SK-N-SH (cell line): ENCODE measurements at regions not wholly inside any gene's neighbourhood (a gene's known extent, or its start where the extent isn't known, plus 50 kb on each side); places are given as distances from the start of the nearest gene placed in this dataset.

Experiments used
- CTCF ChIA-PET: fragments of 300-600, 350-600 bp; formaldehyde crosslinking; extraction: SDS; loops from one replicate; lab custom pipeline; 2021; lab: Yijun Ruan, JAX
- POLR2A ChIA-PET: fragments of 350-600 bp; sonication (Branson Sonifier 250); formaldehyde crosslinking; extraction: SDS; loops from one replicate; lab custom pipeline; 2020; ENCODE audit warnings: antibody characterized with exemption, inconsistent platforms; lab: Yijun Ruan, JAX
- DNase-seq: peaks from one replicate; pipeline ENCODE4 v3.0.0; 2012
- H2AFZ ChIP-seq: fragments of 200-600 bp; sonication (generic); 2 replicates; pipeline ENCODE4 v1.8.1; 2016; ENCODE audit warnings: antibody characterized with exemption, mild to moderate bottlenecking, low read depth
- H3F3A ChIP-seq: fragments of 200-600 bp; sonication (generic); replicated peaks from 2 replicates; pipeline ENCODE3; 2016; ENCODE audit warnings: antibody characterized with exemption, mild to moderate bottlenecking; ENCODE audit not compliant: insufficient read depth
- H3K27ac ChIP-seq, 2 experiments: fragments of 200-500 bp in 1 of 2; fragments of 200-600 bp in 1 of 2; sonication (Bioruptor generic) in 1 of 2; sonication (generic), shearing (Covaris generic) in 1 of 2; 2 replicates each; pipeline versions ENCODE4 v1.5.1 to v1.6.1; 2014 to 2016; ENCODE audit warnings: low read depth in 2 of 2, inconsistent platforms in 1 of 2, low read length in 1 of 2, mild to moderate bottlenecking in 1 of 2, mixed read lengths in 1 of 2
- H3K27me3 ChIP-seq: fragments of 200-600 bp; sonication (generic), shearing (Covaris generic); 2 replicates; pipeline ENCODE4 v1.6.1; 2016; ENCODE audit warnings: mixed run types; ENCODE audit not compliant: insufficient read depth
- H3K36me3 ChIP-seq, 2 experiments: fragments of 200-500 bp in 1 of 2; fragments of 200-600 bp in 1 of 2; sonication (Bioruptor generic) in 1 of 2; sonication (generic) in 1 of 2; replicated peaks in 1 of 2; 2 replicates each; pipeline versions ENCODE3 to v1.5.1; 2014 to 2016; ENCODE audit warnings: low read length in 1 of 2, mild to moderate bottlenecking in 1 of 2; ENCODE audit not compliant: insufficient read depth in 2 of 2, control insufficient read depth in 1 of 2
- H3K4me1 ChIP-seq, 2 experiments: fragments of 200-500 bp in 1 of 2; fragments of 200-600 bp in 1 of 2; sonication (Bioruptor generic) in 1 of 2; sonication (generic), shearing (Covaris generic) in 1 of 2; 2 replicates each; pipeline versions ENCODE4 v1.5.1 to v1.6.1; 2014 to 2016; ENCODE audit warnings: low read depth in 1 of 2, low read length in 1 of 2, mixed run types in 1 of 2; ENCODE audit not compliant: insufficient read depth in 2 of 2, control insufficient read depth in 1 of 2
- H3K4me2 ChIP-seq: fragments of 200-600 bp; sonication (generic), shearing (Covaris generic); 2 replicates; pipeline ENCODE4 v1.6.1; 2017; ENCODE audit warnings: mixed run types
- H3K4me3 ChIP-seq, 2 experiments: fragments of 200-500 bp in 1 of 2; fragments of 200-600 bp in 1 of 2; sonication (Bioruptor generic) in 1 of 2; sonication (generic), shearing (Covaris generic) in 1 of 2; 2 replicates each; pipeline versions ENCODE4 v1.5.1 to v1.8.1; 2014 to 2016; ENCODE audit warnings: low read depth in 2 of 2, inconsistent platforms in 1 of 2, low read length in 1 of 2, mild to moderate bottlenecking in 1 of 2, mixed read lengths in 1 of 2, moderate library complexity in 1 of 2
- H3K79me2 ChIP-seq: fragments of 200-600 bp; sonication (generic); 2 replicates; pipeline ENCODE4 v1.8.1; 2017; ENCODE audit warnings: mild to moderate bottlenecking; ENCODE audit not compliant: insufficient read depth
- H3K9ac ChIP-seq: fragments of 200-600 bp; sonication (generic); 2 replicates; pipeline ENCODE4 v1.6.1; 2017; ENCODE audit warnings: mixed run types
- H3K9me2 ChIP-seq: fragments of 200-600 bp; sonication (generic); 2 replicates; pipeline ENCODE4 v1.6.1; 2017; ENCODE audit warnings: mixed run types
- H3K9me3 ChIP-seq: fragments of 200-600 bp; sonication (generic); 2 replicates; pipeline ENCODE4 v1.6.1; 2017; ENCODE audit warnings: mixed run types, mild to moderate bottlenecking, moderate library complexity
- H4K20me1 ChIP-seq: fragments of 200-600 bp; sonication (generic); 2 replicates; pipeline ENCODE4 v1.6.1; 2017; ENCODE audit warnings: mild to moderate bottlenecking, mixed run types; ENCODE audit not compliant: insufficient read depth
- ELF1 ChIP-seq: IDR thresholded peaks from 2 replicates; pipeline ENCODE4 v1.4.0; 2012
- EP300 ChIP-seq, 2 experiments: IDR thresholded peaks; 2 replicates each; pipeline versions ENCODE4 v1.4.0 to v1.6.1; 2012; ENCODE audit warnings: borderline replicate concordance in 1 of 2, low read depth in 1 of 2, low read length in 1 of 2
- EZH2phosphoT487 ChIP-seq: fragments of 200-600 bp; sonication (generic); IDR thresholded peaks from 2 replicates; pipeline ENCODE4 v1.6.1; 2017; ENCODE audit warnings: low read depth, mixed run types, mild to moderate bottlenecking, antibody characterized with exemption, moderate library complexity, borderline replicate concordance
- FOXM1 ChIP-seq: IDR thresholded peaks from 2 replicates; pipeline ENCODE4 v1.4.0; 2012; ENCODE audit warnings: low read depth, mild to moderate bottlenecking
- GATA2 ChIP-seq: sonication (generic); formaldehyde crosslinking; IDR thresholded peaks from 2 replicates; pipeline ENCODE4 v1.5.0; 2020; ENCODE audit warnings: mild to moderate bottlenecking, missing genetic modification reagents
- JUND ChIP-seq: IDR thresholded peaks from 2 replicates; pipeline ENCODE4 v1.4.0; 2012
- MEF2A ChIP-seq: IDR thresholded peaks from 2 replicates; pipeline ENCODE4 v1.4.0; 2012; ENCODE audit warnings: low read depth, borderline replicate concordance
- NRF1 ChIP-seq: IDR thresholded peaks from 2 replicates; pipeline ENCODE4 v1.6.1; 2012; ENCODE audit warnings: low read depth, mild to moderate bottlenecking, low read length
- POLR2AphosphoS5 ChIP-seq: IDR thresholded peaks from 2 replicates; pipeline ENCODE4 v1.6.1; 2012; ENCODE audit warnings: low read depth, low read length
- RAD21 ChIP-seq: IDR thresholded peaks from 2 replicates; pipeline ENCODE4 v1.6.1; 2012; ENCODE audit warnings: mild to moderate bottlenecking, low read length
- RCOR1 ChIP-seq: fragments of 150-350 bp; IDR thresholded peaks from 2 replicates; pipeline ENCODE4 v1.6.1; 2017; ENCODE audit warnings: antibody characterized with exemption, low read length
- SIN3A ChIP-seq: IDR thresholded peaks from 2 replicates; pipeline ENCODE4 v1.6.1; 2012; ENCODE audit warnings: low read depth, mild to moderate bottlenecking, low read length, moderate library complexity, borderline replicate concordance
- SMC3 ChIP-seq: IDR thresholded peaks from 2 replicates; pipeline ENCODE4 v1.6.1; 2012; ENCODE audit warnings: low read depth, low read length, improper control_type of control experiment
- TAF1 ChIP-seq: IDR thresholded peaks from 2 replicates; pipeline ENCODE4 v1.6.1; 2012; ENCODE audit warnings: low read depth, mild to moderate bottlenecking, low read length, moderate library complexity, borderline replicate concordance
- TCF12 ChIP-seq: IDR thresholded peaks from 2 replicates; pipeline ENCODE4 v1.4.0; 2012
- TEAD4 ChIP-seq: IDR thresholded peaks from 2 replicates; pipeline ENCODE4 v1.4.0; 2012; ENCODE audit warnings: mild to moderate bottlenecking, borderline replicate concordance; ENCODE audit not compliant: insufficient read depth
- WGBS: methylation state at CpG from one replicate; pipeline ENCODE4 v1.1.6; 2017; ENCODE audit warnings: low lambda C conversion rate; 5-methylcytosine and 5-hydroxymethylcytosine counted together
- TF ChIP-seq, protein P1 (sequence below): IDR thresholded peaks from 2 replicates; pipeline ENCODE4 v1.4.0; 2012; ENCODE audit warnings: low read depth
- TF ChIP-seq, protein P2 (sequence below): fragments of 200-600 bp; sonication (generic); IDR thresholded peaks from 2 replicates; pipeline ENCODE4 v1.6.1; 2017; ENCODE audit warnings: antibody characterized with exemption, mild to moderate bottlenecking, moderate library complexity
- TF ChIP-seq, protein P3 (sequence below): fragments of 150-350 bp; IDR thresholded peaks from 2 replicates; pipeline ENCODE4 v1.6.1; 2017; ENCODE audit warnings: antibody characterized with exemption, low read length, low read depth, borderline replicate concordance
- TF ChIP-seq, protein P4 (sequence below): fragments of 150-350 bp; IDR thresholded peaks from 2 replicates; pipeline ENCODE4 v1.6.1; 2016; ENCODE audit warnings: mild to moderate bottlenecking, low read depth, low read length
- TF ChIP-seq, protein P5 (sequence below): IDR thresholded peaks from 2 replicates; pipeline ENCODE4 v1.4.0; 2012; ENCODE audit warnings: low read depth, borderline replicate concordance

DNA sequence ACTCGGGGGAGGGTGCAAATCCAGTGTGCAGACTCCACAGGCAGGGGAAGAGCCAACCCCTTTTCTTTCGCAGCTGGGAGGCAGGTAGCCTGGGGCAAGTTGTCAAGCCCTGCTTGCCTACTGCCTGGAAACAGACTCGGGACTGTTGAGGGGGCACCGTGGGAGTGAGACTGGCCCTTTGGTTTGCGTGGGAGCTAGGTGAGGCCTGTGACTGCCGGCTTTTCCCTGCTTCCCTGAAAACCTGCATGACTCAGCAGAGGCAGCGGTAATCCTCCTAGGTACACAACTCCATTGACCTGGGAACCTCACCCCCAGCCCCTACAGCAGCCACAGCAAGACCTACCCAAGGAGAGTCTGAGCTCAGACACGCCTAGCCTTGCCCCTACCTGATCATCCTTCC lies 509.5 kb downstream of the DTWD2 start:
- H3F3A ChIP-seq: no peaks in the 10 kb centered on the region
- no peak overlapping the region for H3K9ac ChIP-seq
- no peak overlapping the region for H2AFZ ChIP-seq
- no peaks in the 10 kb centered on the region for H3K79me2 ChIP-seq
- H3K4me3 ChIP-seq: no peak overlapping the region
- no peaks in the 10 kb centered on the region for H3K9me2 ChIP-seq
- no peaks in the 10 kb centered on the region for H3K4me1 ChIP-seq
- 9% methylated on average over 5 of the region's 8 CpGs for WGBS
- no peaks in the 10 kb centered on the region for H3K9me3 ChIP-seq
- TF ChIP-seq EP300 (IDR thresholded peaks at IDR 0.05; ENCODE audit: borderline replicate concordance in 1 of 2, low read depth in 1 of 2, low read length in 1 of 2): no peak
- no peak for TF ChIP-seq POLR2AphosphoS5
- no peak for TF ChIP-seq NRF1
- TF ChIP-seq JUND: no peak
- no peak for TF ChIP-seq TEAD4
- TF ChIP-seq FOXM1: no peak
- no peak for TF ChIP-seq MEF2A
- no peak for TF ChIP-seq SMC3
- TF ChIP-seq, protein P1, sequence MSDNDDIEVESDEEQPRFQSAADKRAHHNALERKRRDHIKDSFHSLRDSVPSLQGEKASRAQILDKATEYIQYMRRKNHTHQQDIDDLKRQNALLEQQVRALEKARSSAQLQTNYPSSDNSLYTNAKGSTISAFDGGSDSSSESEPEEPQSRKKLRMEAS: no peak
- TF ChIP-seq RAD21: no peak
- TF ChIP-seq ELF1: no peak
- TF ChIP-seq, protein P2, sequence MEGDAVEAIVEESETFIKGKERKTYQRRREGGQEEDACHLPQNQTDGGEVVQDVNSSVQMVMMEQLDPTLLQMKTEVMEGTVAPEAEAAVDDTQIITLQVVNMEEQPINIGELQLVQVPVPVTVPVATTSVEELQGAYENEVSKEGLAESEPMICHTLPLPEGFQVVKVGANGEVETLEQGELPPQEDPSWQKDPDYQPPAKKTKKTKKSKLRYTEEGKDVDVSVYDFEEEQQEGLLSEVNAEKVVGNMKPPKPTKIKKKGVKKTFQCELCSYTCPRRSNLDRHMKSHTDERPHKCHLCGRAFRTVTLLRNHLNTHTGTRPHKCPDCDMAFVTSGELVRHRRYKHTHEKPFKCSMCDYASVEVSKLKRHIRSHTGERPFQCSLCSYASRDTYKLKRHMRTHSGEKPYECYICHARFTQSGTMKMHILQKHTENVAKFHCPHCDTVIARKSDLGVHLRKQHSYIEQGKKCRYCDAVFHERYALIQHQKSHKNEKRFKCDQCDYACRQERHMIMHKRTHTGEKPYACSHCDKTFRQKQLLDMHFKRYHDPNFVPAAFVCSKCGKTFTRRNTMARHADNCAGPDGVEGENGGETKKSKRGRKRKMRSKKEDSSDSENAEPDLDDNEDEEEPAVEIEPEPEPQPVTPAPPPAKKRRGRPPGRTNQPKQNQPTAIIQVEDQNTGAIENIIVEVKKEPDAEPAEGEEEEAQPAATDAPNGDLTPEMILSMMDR: no peak
- TF ChIP-seq TAF1: no peak
- TF ChIP-seq TCF12: no peak
- TF ChIP-seq RCOR1: no peak
- TF ChIP-seq, protein P3, sequence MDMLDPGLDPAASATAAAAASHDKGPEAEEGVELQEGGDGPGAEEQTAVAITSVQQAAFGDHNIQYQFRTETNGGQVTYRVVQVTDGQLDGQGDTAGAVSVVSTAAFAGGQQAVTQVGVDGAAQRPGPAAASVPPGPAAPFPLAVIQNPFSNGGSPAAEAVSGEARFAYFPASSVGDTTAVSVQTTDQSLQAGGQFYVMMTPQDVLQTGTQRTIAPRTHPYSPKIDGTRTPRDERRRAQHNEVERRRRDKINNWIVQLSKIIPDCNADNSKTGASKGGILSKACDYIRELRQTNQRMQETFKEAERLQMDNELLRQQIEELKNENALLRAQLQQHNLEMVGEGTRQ: no peak
- CTCF ChIA-PET: no interaction called here
- H3K27me3 ChIP-seq: no peaks in the 10 kb centered on the region
- H3K4me2 ChIP-seq: no peak overlapping the region
- DNase-seq: no peak
- no peaks in the 10 kb centered on the region for H4K20me1 ChIP-seq
- no peak overlapping the region for H3K27ac ChIP-seq
- H3K36me3 ChIP-seq: no peaks in the 10 kb centered on the region
- POLR2A ChIA-PET: no interaction called here

DNA sequence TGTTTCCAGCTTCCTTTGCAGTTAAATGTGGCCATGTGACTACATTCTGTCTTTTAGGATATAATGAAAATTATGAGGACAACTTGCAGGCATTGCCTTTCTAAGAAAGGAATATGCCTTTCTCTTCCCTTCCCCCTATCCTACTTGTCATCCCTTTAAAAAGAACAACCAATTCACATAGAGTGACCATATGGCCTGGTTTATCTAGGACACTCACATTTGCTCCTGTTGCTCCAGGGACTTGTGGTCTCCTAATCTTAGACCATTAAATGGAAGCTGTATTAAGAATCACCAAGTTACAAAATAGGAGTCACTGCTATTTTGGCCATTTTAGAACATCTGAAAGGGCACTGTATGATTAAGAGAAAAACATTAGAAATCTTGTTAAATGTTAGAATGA lies 520.3 kb downstream of the DTWD2 start:
- Histone ChIP-seq H3K27me3 (no peaks in the 10 kb centered on the region), H3K9me2 (no peaks in the 10 kb centered on the region), H3K4me3 (no peak overlapping the region), H3K79me2 (no peaks in the 10 kb centered on the region), H3K4me2 (no peak overlapping the region), H4K20me1 (no peaks in the 10 kb centered on the region), H2AFZ (no peak overlapping the region), H3K36me3 (no peaks in the 10 kb centered on the region), H3K27ac (no peak overlapping the region), H3K9me3 (no peaks in the 10 kb centered on the region), H3K4me1 (no peaks in the 10 kb centered on the region), H3K9ac (no peak overlapping the region), H3F3A (no peaks in the 10 kb centered on the region)
- ChIA-PET CTCF (interaction anchor here (0.6 kb wide), 1 partner anchor 1097 kb away, joined by 3 read pairs; no protein-coding TSS in a partner anchor), POLR2A (no interaction called here)
- no peak for DNase-seq
- TF ChIP-seq, protein P3: no peak
- TF ChIP-seq RCOR1: no peak
- TF ChIP-seq, protein P4, sequence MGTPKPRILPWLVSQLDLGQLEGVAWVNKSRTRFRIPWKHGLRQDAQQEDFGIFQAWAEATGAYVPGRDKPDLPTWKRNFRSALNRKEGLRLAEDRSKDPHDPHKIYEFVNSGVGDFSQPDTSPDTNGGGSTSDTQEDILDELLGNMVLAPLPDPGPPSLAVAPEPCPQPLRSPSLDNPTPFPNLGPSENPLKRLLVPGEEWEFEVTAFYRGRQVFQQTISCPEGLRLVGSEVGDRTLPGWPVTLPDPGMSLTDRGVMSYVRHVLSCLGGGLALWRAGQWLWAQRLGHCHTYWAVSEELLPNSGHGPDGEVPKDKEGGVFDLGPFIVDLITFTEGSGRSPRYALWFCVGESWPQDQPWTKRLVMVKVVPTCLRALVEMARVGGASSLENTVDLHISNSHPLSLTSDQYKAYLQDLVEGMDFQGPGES: no peak
- no peak for TF ChIP-seq EZH2phosphoT487
- TF ChIP-seq, protein P1: no peak
- TF ChIP-seq ELF1: no peak
- no peak for TF ChIP-seq SIN3A
- no peak for TF ChIP-seq GATA2 (CRISPR knock-in tag)
- TF ChIP-seq, protein P5, sequence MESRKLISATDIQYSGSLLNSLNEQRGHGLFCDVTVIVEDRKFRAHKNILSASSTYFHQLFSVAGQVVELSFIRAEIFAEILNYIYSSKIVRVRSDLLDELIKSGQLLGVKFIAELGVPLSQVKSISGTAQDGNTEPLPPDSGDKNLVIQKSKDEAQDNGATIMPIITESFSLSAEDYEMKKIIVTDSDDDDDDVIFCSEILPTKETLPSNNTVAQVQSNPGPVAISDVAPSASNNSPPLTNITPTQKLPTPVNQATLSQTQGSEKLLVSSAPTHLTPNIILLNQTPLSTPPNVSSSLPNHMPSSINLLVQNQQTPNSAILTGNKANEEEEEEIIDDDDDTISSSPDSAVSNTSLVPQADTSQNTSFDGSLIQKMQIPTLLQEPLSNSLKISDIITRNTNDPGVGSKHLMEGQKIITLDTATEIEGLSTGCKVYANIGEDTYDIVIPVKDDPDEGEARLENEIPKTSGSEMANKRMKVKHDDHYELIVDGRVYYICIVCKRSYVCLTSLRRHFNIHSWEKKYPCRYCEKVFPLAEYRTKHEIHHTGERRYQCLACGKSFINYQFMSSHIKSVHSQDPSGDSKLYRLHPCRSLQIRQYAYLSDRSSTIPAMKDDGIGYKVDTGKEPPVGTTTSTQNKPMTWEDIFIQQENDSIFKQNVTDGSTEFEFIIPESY: no peak
- TF ChIP-seq JUND: no peak
- TF ChIP-seq MEF2A: no peak
